GM12874 (cell line): ENCODE measurements at regions not wholly inside any gene's neighbourhood (a gene's known extent, or its start where the extent isn't known, plus 50 kb on each side); places are given as distances from the start of the nearest gene placed in this dataset.

ENCODE experiments used
- CTCF ChIP-seq: IDR thresholded peaks from 2 replicates; pipeline ENCODE4 v1.5.1; 2011; ENCODE audit warnings: low read depth, mild to moderate bottlenecking, control low read depth, low read length, moderate library complexity; ENCODE audit not compliant: insufficient read depth

- TF ChIP-seq CTCF, result no peak
These were observed 65.9 kb upstream of the PICALM start for GRCh38 chr11:86134580-86135318.

- no peak for TF ChIP-seq CTCF
These were observed 63.9 kb upstream of the PICALM start for GRCh38 chr11:86132667-86133249.

DNA sequence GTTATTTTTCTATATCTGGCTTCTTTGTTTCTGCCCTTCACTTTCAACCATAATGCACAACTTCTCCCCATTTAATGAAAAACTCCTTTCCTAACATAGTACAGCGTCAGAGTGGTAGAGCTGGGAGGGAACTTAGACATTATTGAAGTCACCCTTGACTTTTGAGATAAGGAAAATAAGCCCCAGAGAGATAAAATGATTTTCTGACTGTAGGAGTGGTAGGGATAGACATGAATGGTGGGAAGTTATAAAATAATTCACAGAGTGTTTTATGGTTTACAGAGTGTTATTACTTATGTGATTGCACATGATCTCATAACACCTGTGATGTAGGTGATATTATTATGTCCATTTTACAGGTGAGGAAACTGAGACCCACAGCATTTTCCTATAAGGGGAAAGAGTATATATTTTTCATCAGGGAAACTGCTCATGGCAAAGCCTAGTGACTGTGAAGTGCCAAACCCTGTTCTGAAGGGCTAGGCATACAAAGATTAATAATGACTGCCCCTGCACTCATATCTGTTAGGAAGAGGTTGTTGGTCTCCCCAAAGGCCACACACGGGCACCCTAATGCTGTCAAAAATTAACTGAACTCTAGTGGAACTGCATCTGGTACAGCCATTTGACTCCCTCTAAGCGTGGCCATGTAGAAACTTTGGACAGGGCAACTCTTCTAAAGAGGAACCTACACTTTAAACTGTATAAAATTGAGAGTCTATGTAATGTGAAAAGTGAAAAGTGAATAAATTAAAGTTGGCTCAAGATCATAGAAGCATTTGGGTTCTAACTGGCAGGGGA, 61.1 kb upstream of the PICALM start:
- TF ChIP-seq CTCF, result no peak

DNA sequence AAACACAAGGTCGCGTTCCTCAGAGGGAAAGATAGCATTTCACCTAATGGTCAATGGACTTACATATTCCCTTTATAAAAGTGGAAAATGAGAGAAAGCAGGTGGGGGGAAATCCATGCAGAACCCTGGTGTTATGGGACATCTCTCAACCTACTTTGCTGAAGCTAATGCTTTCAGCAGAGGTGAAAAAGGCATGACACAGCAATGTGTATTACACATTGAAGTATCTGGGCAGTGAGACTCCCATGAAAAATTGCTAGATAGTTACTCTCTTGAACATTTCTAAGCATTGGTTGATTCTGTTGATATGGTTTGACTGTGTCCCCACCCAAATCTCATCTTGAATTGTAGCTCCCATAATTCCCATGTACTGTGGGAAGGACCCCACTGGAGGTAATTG, 60.0 kb upstream of the PICALM start:
- TF ChIP-seq CTCF, result no peak

- TF ChIP-seq CTCF, result no peak
These were observed 58.0 kb upstream of the PICALM start for GRCh38 chr11:86126862-86127261.

GRCh38 chr11:86124251-86125233, 55.7 kb upstream of the PICALM start:
- TF ChIP-seq CTCF, result no peak
